ENCODE measurements at regions not wholly inside any gene's neighbourhood (a gene's known extent, or its start where the extent isn't known, plus 50 kb on each side); places are given as distances from the start of the nearest gene placed in this dataset.

DNA sequence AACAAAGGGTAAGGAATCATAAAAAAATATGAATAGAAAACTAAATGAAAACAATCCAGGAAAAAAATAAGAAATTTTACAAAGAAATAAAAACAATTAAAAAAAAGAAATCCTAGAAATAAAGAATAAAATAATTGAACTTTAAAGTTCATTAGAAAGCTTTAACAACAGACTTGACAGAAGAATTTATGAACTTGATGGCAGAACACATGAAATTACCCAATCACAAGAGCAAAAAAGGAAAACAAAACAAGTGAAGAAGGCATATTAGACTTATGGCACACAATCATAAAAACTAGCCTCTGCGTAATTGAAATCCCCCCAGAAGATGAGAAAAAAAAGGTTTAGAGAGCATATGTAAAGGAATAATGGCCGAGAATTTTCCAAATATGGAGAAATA, 802.5 kb upstream of the B3GALT2 start:
- no peaks in the 10 kb centered on the region for H3K36me3 ChIP-seq (ENCODE audit: control insufficient read depth in 2 of 3, insufficient read depth in 3 of 3, low read length in 3 of 3)
- H3K9ac ChIP-seq (ENCODE audit: low read length in 3 of 3), result no peak overlapping the region
- TF ChIP-seq, protein P1, sequence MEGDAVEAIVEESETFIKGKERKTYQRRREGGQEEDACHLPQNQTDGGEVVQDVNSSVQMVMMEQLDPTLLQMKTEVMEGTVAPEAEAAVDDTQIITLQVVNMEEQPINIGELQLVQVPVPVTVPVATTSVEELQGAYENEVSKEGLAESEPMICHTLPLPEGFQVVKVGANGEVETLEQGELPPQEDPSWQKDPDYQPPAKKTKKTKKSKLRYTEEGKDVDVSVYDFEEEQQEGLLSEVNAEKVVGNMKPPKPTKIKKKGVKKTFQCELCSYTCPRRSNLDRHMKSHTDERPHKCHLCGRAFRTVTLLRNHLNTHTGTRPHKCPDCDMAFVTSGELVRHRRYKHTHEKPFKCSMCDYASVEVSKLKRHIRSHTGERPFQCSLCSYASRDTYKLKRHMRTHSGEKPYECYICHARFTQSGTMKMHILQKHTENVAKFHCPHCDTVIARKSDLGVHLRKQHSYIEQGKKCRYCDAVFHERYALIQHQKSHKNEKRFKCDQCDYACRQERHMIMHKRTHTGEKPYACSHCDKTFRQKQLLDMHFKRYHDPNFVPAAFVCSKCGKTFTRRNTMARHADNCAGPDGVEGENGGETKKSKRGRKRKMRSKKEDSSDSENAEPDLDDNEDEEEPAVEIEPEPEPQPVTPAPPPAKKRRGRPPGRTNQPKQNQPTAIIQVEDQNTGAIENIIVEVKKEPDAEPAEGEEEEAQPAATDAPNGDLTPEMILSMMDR (IDR thresholded peaks at IDR 0.05; ENCODE audit: borderline replicate concordance, extremely low read depth, insufficient read depth), result no peak
- H3K9me3 ChIP-seq (ENCODE audit: control insufficient read depth in 2 of 3, insufficient read depth in 1 of 3, low read length in 3 of 3), result peaks cover 0 to 13% (median 0%) of the 10 kb centered on the region in 3 donors
- no peak for DNase-seq
- H3K4me1 ChIP-seq (ENCODE audit: control insufficient read depth in 2 of 3, insufficient read depth in 2 of 3, low read depth in 1 of 3, low read length in 3 of 3), result no peaks in the 10 kb centered on the region
- no peaks in the 10 kb centered on the region for H3K27me3 ChIP-seq (ENCODE audit: control insufficient read depth, insufficient read depth, low read length)
- FAIRE-seq, result peak; percentile 33
- H3K4me3 ChIP-seq (ENCODE audit: low read length in 3 of 3), result no peak overlapping the region
- intact Hi-C loops (cut with DNase I), result no loop called here
- H3K27ac ChIP-seq (ENCODE audit: low read depth in 2 of 2, low read length in 2 of 2), result no peak overlapping the region

DNA sequence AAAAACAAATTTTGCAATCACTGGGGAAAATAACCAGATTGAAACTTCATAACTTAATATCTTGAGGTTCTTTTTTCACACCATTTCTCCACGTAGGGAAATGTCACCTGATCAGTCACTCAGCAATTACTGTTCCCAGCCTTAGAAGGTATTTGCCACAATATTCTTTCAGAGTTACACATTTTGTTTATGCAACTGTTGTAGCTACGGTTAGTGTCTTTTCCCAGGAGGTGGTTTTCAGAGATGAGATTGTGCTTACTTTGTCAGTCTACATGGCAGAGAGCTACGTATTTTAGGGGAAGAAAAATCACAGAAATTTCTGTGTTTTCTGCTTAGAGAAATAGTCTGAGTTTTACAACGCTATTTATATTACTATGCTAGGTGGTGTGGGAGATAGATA, 792.8 kb upstream of the B3GALT2 start:
- H3K9me3 ChIP-seq (ENCODE audit: control insufficient read depth in 2 of 3, insufficient read depth in 1 of 3, low read length in 3 of 3), result peaks cover 0 to 2% (median 0%) of the 10 kb centered on the region in 3 donors
- DNase-seq (peak in 1 of 5 donors; percentile 2), FAIRE-seq (no peak)
- no peak overlapping the region for H3K4me3 ChIP-seq (ENCODE audit: low read length in 3 of 3)
- H3K4me1 ChIP-seq (ENCODE audit: control insufficient read depth in 2 of 3, insufficient read depth in 2 of 3, low read depth in 1 of 3, low read length in 3 of 3), result no peaks in the 10 kb centered on the region
- H3K27ac ChIP-seq (ENCODE audit: low read depth in 2 of 2, low read length in 2 of 2), result no peak overlapping the region
- H3K9ac ChIP-seq (ENCODE audit: low read length in 3 of 3), result no peak overlapping the region
- no peaks in the 10 kb centered on the region for H3K36me3 ChIP-seq (ENCODE audit: control insufficient read depth in 2 of 3, insufficient read depth in 3 of 3, low read length in 3 of 3)
- TF ChIP-seq, protein P1 (IDR thresholded peaks at IDR 0.05; ENCODE audit: borderline replicate concordance, extremely low read depth, insufficient read depth), result no peak
- H3K27me3 ChIP-seq (ENCODE audit: control insufficient read depth, insufficient read depth, low read length), result no peaks in the 10 kb centered on the region
- intact Hi-C loops (cut with DNase I), result no loop called here

DNA sequence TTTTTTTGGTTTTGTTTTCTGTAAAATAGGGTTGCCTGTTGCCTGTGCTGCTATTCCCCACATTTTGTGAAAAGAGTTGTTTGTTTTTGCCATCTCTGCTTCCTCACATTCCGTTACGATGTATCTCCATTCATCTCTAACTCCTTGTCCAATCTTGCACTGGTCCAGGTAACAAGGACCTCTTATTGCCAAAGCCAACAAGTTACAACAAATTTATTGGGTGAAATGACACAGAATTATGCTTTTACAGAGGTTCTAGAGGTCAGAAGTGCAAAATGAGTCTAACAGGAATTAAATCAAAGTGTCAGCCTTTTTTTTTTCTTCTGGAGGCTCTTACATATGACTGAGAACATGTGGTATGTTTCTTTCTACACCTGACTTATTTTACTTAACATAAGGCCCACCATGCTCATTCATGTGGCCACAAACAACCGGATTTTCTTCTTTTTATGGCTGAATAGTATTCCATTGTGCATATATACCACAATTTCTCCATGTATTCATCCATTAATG, 787.9 kb upstream of the B3GALT2 start:
- intact Hi-C loops (cut with DNase I), result no loop called here
- DNase-seq (no peak), FAIRE-seq (no peak)

More for the DNA sequence above, 787.9 kb upstream of the B3GALT2 start:
- no peak overlapping the region for H3K27ac ChIP-seq (ENCODE audit: low read depth in 2 of 2, low read length in 2 of 2)
- H3K9ac ChIP-seq (ENCODE audit: low read length in 3 of 3), result no peak overlapping the region
- H3K36me3 ChIP-seq (ENCODE audit: control insufficient read depth in 2 of 3, insufficient read depth in 3 of 3, low read length in 3 of 3), result no peaks in the 10 kb centered on the region
- H3K27me3 ChIP-seq (ENCODE audit: control insufficient read depth, insufficient read depth, low read length), result no peaks in the 10 kb centered on the region
- TF ChIP-seq, protein P1 (IDR thresholded peaks at IDR 0.05; ENCODE audit: borderline replicate concordance, extremely low read depth, insufficient read depth), result no peak
- H3K4me3 ChIP-seq (ENCODE audit: low read length in 3 of 3), result no peak overlapping the region
- H3K9me3 ChIP-seq (ENCODE audit: control insufficient read depth in 2 of 3, insufficient read depth in 1 of 3, low read length in 3 of 3), result peaks cover 0 to 2% (median 0%) of the 10 kb centered on the region in 3 donors
- no peaks in the 10 kb centered on the region for H3K4me1 ChIP-seq (ENCODE audit: control insufficient read depth in 2 of 3, insufficient read depth in 2 of 3, low read depth in 1 of 3, low read length in 3 of 3)

All from kidney (tissue), 13 donors.